Breast epithelium (tissue), 3 donors: ENCODE measurements at regions not wholly inside any gene's neighbourhood (a gene's known extent, or its start where the extent isn't known, plus 50 kb on each side); places are given as distances from the start of the nearest gene placed in this dataset.

Experiments
- CTCF ChIP-seq, 3 donors: fragments of 450-650 bp; IDR thresholded peaks; one replicate each; pipeline ENCODE4 v1.5.1; 2016 to 2017; ENCODE audit warnings: antibody characterized with exemption in 3 of 3, mild to moderate bottlenecking in 3 of 3, moderate library complexity in 3 of 3
- POLR2AphosphoS5 ChIP-seq, 3 donors: sonication (generic); formaldehyde crosslinking; IDR thresholded peaks; one replicate each; pipeline ENCODE4 v1.6.1; 2017; ENCODE audit warnings: antibody characterized with exemption in 3 of 3

GRCh38 chr1:95572002-95572401, 338.0 kb downstream of the RWDD3 start:
- TF ChIP-seq CTCF (IDR thresholded peaks at IDR 0.05) = no peak
- no peak for TF ChIP-seq POLR2AphosphoS5 (IDR thresholded peaks at IDR 0.05)
